HG03108 (cell line): ENCODE measurements at regions not wholly inside any gene's neighbourhood (a gene's known extent, or its start where the extent isn't known, plus 50 kb on each side); places are given as distances from the start of the nearest gene placed in this dataset.

Experiments
- ATAC-seq: cut with Tn5 transposase; IDR thresholded peaks from one replicate; pipeline ENCODE4 v1.9.1; 2021; ENCODE audit warnings: moderate library complexity; ENCODE audit not compliant: unreplicated experiment

- ATAC-seq: no peak
Observed at GRCh38 chr12:124687917-124688316, 120.5 kb upstream of the NCOR2 start.

- no peak for ATAC-seq
Observed at GRCh38 chr12:124687174-124687902, 119.9 kb upstream of the NCOR2 start.

DNA sequence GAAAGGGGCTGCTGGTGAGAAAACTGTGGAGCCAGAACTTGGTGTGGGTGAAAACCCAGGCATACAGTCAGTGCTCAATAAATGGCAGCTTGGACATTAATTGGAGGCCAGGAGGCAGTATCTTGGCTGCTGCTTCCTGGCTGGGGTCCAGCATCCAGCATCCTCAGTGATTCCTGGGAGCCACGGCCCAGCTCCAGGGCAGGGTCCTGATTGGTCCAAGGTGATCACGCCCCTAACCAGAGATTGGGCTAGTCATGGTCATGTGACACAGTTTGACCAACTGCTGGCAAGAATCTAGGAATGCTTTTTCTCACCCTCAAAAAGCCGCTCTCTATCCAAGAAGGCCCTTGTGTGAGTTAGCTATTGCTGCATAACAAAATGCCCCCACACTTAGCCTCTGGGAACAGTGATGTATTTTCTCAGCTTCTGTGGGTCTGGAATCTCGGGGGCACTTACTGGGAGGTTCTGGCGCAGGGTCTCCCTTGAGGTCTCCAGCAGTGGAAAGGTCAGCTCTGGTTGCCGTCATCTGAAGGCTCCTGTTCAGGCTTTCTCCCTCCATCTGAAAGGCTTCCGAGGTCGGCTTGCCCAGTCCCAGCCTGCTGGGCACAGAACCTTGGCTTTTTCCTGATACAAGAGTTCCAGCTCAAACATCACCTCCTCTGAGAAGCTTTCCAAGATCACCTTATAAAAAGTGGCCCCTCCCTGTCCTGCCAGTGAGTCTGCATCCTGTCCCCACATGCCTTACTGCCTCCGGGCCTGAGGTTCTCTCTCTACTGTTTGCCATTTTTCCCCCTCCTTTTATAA, 119.2 kb upstream of the NCOR2 start:
- ATAC-seq: no peak

DNA sequence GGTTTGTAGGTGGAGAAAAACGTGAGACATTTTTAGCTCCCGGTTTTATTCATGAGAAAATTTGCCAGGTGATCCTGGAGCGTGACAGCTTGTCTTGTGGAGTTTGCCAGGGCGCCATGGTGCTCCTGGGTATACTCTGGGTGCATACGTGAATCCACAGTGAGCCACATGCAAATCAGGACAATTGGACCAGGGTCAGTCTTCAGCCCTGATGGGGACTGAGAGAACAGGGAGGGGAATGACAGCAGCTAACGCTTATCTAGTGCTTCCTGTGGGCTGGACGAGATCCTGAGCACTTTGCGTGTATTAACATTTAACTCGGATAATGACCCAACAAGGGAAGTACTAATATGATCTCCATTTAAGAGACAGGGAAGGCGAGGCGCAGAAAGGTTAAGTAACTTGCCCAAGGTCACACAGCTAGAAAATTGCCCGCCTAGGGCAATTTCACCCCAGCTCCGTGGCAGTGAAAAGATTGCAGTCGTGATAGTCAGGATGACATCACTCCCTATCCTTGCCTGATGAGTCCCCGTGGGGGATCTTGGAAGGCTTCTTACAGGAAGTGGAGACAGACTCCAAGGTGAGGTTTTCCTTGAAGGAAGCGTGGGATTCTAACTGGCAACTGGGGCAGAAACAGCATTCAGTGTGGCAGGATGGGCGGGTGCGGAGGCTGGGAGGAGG, 118.4 kb upstream of the NCOR2 start:
- ATAC-seq: no peak

DNA sequence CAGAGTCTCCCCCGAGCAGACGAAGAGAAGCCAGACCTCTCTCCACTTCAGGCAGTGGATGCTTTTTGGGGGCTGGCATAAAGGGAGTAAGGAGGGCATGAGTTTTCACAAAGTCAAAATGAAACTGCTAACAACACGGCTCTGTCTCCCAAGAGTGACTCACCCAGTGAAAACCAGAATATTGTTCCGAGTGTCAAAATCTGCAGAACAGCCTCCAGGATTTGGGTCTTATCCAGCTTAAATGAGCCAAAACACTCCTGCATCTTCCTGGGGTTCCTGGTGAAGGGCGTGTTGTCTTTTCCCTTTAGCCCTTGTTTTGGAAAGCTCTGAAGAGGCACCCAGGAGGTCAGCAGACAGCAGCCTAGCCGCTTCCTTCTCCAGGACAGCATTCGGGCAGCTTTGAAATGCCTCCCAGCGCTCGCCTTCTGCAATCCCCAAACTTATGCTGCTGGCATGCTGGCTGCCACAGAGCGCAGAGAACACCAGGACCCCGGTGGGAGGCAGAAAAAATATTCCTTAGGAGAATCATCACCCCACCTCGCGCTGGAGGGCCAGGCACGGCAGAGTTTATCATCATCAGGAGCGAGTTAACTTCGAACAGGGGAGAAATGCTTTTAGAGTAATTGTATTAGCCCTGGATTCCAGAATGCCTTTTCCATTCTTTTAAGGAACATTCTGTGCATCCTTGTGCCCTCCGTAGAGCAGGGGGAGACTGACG, 117.7 kb upstream of the NCOR2 start:
- ATAC-seq: no peak

GRCh38 chr12:124684496-124684895, 117.1 kb upstream of the NCOR2 start:
- ATAC-seq: no peak

- no peak for ATAC-seq
Observed at GRCh38 chr12:124683152-124684124, 116.0 kb upstream of the NCOR2 start.

GRCh38 chr12:124682425-124683151, 115.2 kb upstream of the NCOR2 start:
- ATAC-seq: no peak

GRCh38 chr12:124681779-124682391, 114.5 kb upstream of the NCOR2 start:
- no peak for ATAC-seq

GRCh38 chr12:124680863-124681778, 113.7 kb upstream of the NCOR2 start:
- no peak for ATAC-seq

GRCh38 chr12:124679533-124680371, 112.3 kb upstream of the NCOR2 start:
- ATAC-seq: no peak

- ATAC-seq: no peak
Observed at GRCh38 chr12:124679047-124679446, 111.6 kb upstream of the NCOR2 start.

- no peak for ATAC-seq
Observed at GRCh38 chr12:124678421-124678893, 111.0 kb upstream of the NCOR2 start.

- ATAC-seq: no peak
Observed at GRCh38 chr12:124677552-124678356, 110.3 kb upstream of the NCOR2 start.

- no peak for ATAC-seq
Observed at GRCh38 chr12:124676714-124677462, 109.5 kb upstream of the NCOR2 start.
